OCI-LY7 (cell line): ENCODE measurements at regions not wholly inside any gene's neighbourhood (a gene's known extent, or its start where the extent isn't known, plus 50 kb on each side); places are given as distances from the start of the nearest gene placed in this dataset.

Experiments
- EZH2phosphoT487 ChIP-seq: fragments of 200-600 bp; sonication (generic); IDR thresholded peaks from 2 replicates; pipeline ENCODE4 v1.6.1; 2018; ENCODE audit warnings: low read depth, borderline replicate concordance, mild to moderate bottlenecking, mixed run types, antibody characterized with exemption, low read length, moderate library complexity, mixed read lengths
- TF ChIP-seq, protein P1 (sequence below): fragments of 200-600 bp; sonication (generic); conservative IDR thresholded peaks from 2 replicates; pipeline ENCODE4 v1.5.1; 2014; ENCODE audit warnings: mild to moderate bottlenecking, antibody characterized with exemption, low read length, moderate library complexity, mixed read lengths

DNA sequence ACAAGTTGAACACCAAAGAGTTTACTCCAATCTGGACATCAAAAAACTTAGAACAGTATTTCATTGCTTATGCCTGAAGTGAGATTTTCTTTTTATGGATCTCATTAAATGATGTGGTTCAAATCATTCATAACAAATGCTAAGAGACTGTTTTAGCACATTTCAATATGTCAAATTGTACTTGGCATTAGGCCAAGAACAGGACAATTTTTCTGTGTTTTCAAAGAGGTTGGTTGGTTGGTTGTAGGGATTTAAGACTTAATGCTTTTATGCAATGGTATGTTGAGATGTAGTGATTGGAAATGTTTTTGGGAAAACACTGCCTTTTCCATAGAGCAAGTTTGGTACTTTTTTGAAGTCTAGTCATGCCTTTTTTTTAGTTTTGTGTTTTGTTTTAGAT lies 510.4 kb downstream of the ZNF674 start:
- TF ChIP-seq, protein P1, sequence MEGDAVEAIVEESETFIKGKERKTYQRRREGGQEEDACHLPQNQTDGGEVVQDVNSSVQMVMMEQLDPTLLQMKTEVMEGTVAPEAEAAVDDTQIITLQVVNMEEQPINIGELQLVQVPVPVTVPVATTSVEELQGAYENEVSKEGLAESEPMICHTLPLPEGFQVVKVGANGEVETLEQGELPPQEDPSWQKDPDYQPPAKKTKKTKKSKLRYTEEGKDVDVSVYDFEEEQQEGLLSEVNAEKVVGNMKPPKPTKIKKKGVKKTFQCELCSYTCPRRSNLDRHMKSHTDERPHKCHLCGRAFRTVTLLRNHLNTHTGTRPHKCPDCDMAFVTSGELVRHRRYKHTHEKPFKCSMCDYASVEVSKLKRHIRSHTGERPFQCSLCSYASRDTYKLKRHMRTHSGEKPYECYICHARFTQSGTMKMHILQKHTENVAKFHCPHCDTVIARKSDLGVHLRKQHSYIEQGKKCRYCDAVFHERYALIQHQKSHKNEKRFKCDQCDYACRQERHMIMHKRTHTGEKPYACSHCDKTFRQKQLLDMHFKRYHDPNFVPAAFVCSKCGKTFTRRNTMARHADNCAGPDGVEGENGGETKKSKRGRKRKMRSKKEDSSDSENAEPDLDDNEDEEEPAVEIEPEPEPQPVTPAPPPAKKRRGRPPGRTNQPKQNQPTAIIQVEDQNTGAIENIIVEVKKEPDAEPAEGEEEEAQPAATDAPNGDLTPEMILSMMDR = no peak
- TF ChIP-seq EZH2phosphoT487 = no peak
